ENCODE measurements at regions not wholly inside any gene's neighbourhood (a gene's known extent, or its start where the extent isn't known, plus 50 kb on each side); places are given as distances from the start of the nearest gene placed in this dataset.
"Not testable (repeated sequence)": the region's sequence is repeated elsewhere in the genome, so short reads cannot be mapped to it uniquely, and the experiment has no call there.

DNA sequence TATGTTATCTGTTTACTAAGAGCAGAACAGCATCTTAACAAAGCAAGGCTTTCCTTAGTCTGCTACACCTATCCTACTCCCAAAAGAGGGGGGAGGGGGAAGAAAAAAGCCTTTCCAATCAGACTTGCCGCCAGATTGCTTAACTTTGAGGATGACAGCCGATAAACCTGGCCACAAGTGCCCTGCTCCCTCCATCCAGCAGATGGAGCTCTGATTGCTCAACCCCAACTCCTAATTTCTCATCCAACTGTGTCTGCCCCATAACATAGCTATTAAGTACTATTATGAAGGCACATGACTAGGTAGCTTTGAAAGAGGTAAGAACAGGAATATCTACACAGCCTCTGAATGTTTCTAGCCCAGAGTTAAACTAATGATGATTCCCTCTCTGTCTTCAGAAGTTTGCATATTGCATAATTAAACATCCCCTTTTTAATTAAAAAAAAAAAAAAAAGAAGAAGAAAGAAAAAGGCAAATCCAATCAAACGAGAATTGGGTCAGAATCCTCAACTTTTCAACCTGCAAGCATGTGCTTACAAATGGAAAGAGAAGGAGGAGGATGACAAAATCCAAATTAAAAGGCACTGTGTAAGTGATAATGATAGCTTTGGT lies 247.4 kb downstream of the GALC start:
- ChIA-PET CTCF (interaction anchor here (0.7 to 2.6 kb wide), 5 partner anchors 14 to 155 kb away, joined by 3 to 31 read pairs (median 3); no protein-coding TSS in a partner anchor), POLR2A (no interaction called here)
- DNase-seq (ENCODE audit: low read depth, low spot score): no peak
- TF ChIP-seq, protein P1, sequence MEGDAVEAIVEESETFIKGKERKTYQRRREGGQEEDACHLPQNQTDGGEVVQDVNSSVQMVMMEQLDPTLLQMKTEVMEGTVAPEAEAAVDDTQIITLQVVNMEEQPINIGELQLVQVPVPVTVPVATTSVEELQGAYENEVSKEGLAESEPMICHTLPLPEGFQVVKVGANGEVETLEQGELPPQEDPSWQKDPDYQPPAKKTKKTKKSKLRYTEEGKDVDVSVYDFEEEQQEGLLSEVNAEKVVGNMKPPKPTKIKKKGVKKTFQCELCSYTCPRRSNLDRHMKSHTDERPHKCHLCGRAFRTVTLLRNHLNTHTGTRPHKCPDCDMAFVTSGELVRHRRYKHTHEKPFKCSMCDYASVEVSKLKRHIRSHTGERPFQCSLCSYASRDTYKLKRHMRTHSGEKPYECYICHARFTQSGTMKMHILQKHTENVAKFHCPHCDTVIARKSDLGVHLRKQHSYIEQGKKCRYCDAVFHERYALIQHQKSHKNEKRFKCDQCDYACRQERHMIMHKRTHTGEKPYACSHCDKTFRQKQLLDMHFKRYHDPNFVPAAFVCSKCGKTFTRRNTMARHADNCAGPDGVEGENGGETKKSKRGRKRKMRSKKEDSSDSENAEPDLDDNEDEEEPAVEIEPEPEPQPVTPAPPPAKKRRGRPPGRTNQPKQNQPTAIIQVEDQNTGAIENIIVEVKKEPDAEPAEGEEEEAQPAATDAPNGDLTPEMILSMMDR (IDR thresholded peaks at IDR 0.05; ENCODE audit: insufficient read depth, low read length, missing control alignments): peak; percentile 61
- no peak overlapping the region for H3K4me3 ChIP-seq (ENCODE audit: low read depth, low read length)

DNA sequence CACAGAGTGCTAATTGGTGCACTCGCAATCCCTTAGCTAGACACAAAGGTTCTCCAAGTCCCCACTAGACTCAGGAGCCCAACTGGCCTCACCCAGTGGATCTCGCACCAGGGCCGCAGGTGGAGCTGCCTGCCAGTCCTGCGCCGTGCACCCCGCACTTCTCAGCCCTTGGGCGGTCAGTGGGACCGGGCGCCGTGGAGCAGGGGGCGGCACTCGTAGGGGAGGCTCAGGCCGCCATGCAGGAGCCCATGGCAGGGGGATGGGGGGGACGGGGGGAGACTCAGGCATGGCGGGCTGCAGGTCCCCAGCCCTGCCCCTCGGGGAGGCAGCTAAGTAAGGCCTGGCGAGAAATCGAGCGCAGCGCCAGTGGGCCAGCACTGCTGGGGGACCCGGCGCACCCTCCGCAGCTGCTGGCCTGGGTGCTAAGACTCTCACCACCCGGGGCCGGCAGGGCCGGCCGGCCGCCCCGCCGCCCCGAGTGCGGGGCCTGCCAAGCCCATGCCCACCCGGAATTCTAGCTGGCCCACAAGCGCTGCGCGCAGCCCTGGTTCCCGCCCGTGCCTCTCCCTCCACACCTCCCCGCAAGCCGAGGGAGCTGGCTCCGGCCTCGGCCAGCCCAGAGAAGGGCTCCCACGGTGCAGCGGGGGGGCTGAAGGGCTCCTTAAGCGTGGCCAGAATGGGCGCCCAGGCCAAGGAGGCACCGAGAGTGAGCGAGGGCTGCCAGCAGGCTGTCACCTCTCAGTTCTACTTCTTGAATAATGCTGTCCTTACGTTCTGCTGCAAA lies 258.2 kb downstream of the GALC start:
- H3K4me3 ChIP-seq (ENCODE audit: low read depth, low read length); DNase-seq (ENCODE audit: low read depth, low spot score); POLR2A ChIA-PET; CTCF ChIA-PET: not testable (repeated sequence)

DNA sequence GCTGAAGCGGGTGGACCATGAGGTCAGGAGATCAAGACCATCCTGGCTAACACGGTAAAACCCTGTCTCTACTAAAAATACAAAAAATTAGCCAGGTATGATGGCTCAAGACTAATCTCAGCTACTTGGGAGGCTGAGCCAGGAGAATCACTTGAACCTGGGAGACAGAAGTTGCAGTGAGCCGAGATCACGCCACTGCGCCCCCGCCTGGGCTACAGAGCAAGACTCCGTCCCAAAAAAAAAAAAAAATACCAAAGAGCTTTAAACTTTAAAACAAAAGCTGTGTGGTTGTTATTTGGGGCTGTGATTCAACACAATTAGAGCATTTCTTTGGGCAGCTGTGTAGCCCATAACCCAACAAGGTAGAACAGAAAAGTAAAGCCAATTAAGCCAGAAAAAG lies 259.9 kb downstream of the GALC start:
- H3K4me3 ChIP-seq (ENCODE audit: low read depth, low read length); CTCF ChIA-PET; DNase-seq (ENCODE audit: low read depth, low spot score); POLR2A ChIA-PET: not testable (repeated sequence)

DNA sequence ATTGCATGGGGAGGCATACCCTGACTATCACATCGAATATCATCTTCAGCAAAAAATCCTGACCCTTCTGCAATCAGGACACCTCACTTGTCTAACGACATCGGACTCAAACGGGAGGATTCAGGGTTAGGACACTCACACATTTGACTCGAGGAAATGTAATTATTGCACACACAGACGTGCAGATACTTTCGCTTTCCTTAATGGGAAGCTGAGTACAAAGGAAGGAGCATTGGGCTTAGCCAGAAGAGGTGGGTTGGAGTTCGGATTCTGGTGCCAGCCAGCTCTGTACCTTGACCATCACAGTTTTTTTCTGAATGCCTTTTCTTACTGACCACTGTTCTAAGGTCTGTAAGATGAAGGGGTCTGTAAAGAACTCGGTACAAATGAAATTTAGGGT lies 260.4 kb downstream of the GALC start:
- no peak for DNase-seq (ENCODE audit: low read depth, low spot score)
- H3K4me3 ChIP-seq (ENCODE audit: low read depth, low read length): no peak overlapping the region
- ChIA-PET POLR2A (no interaction called here), CTCF (no interaction called here)
- TF ChIP-seq, protein P1 (IDR thresholded peaks at IDR 0.05; ENCODE audit: insufficient read depth, low read length, missing control alignments): no peak

DNA sequence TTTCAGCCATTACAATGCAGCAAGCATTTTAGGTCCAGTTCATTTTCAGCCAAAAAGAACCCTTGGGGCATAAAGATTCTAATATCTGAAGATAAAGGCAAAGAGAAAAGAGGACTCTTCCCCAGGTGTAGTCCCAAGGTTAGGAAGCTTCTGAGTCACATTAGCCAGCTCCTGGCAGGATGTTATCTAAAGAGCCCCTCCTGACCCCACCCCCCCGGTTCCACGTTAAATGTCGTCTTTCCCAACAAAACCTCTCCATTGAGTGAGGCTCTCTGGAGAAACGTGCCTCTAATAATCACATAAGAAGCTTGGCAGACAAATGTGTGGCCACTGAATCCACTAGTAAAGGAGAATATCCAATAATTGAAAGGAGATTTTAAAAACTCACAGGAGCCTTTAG lies 267.7 kb downstream of the GALC start:
- TF ChIP-seq, protein P1 (IDR thresholded peaks at IDR 0.05; ENCODE audit: insufficient read depth, low read length, missing control alignments): no peak
- no peak overlapping the region for H3K4me3 ChIP-seq (ENCODE audit: low read depth, low read length)
- POLR2A ChIA-PET: no interaction called here
- DNase-seq (ENCODE audit: low read depth, low spot score): no peak
- CTCF ChIA-PET: no interaction called here

DNA sequence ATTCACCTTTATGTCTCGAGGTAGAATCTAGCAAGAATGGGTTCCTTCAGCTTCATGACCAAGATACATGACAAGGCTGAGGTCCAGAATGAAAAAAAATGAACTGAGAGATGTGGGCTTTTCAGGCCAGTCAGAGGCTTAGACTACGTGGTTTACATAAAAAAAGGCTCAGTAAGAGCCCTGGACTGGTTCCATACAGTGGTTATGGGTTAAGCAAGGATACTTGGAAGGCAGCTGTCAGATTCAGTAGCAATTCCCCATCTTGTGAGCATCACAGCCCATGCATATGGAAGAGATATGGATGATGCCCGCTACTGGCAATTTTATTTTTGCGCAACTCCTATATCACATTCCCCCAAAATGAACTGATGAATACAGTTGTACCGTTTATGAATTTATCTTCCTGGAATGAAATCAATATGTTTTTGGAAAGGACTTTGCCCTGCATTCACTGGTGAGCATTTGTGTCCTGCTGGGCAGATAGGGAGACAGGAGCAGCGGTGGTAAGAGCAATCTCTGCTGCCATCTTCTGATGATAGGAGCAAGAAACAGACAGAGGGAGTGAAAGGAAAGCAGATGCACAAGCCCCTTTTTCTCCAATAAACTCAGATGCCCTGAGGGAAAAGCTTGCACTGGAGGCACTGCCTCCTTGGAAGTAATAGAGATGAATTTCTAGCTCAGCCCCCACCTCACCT lies 280.4 kb downstream of the GALC start:
- TF ChIP-seq, protein P1 (IDR thresholded peaks at IDR 0.05; ENCODE audit: insufficient read depth, low read length, missing control alignments): no peak
- POLR2A ChIA-PET: no interaction called here
- CTCF ChIA-PET: no interaction called here
- DNase-seq (ENCODE audit: low read depth, low spot score): no peak
- no peak overlapping the region for H3K4me3 ChIP-seq (ENCODE audit: low read depth, low read length)

DNA sequence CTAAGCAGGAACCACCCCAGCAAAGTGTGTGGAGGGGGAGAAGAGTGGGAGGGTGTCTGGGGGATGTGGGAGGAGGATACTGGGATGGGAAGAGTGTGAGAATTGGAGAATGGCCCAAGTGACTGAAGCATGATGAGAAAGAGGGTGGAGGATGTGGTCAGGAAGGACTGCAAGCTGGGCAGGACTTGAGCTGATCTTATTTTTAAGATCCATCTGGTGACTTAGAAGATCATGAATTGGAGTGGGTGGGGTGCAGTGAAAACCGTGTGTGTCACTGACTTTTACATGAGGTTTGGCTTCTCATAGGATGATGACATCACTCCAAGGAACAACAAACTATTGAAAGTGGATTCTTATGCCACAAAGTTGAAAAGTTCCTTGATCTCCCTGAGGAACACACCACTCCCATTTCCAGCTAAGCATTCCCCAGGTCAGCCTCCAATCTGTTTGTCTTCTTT lies 287.5 kb downstream of the GALC start:
- ChIA-PET POLR2A (no interaction called here), CTCF (no interaction called here)
- DNase-seq (ENCODE audit: low read depth, low spot score): no peak
- TF ChIP-seq, protein P1 (IDR thresholded peaks at IDR 0.05; ENCODE audit: insufficient read depth, low read length, missing control alignments): no peak
- no peak overlapping the region for H3K4me3 ChIP-seq (ENCODE audit: low read depth, low read length)

Data from AG04449 (cell line).